Epidermal melanocyte (primary cell): ENCODE measurements at regions not wholly inside any gene's neighbourhood (a gene's known extent, or its start where the extent isn't known, plus 50 kb on each side); places are given as distances from the start of the nearest gene placed in this dataset.
"Not testable (repeated sequence)": the region's sequence is repeated elsewhere in the genome, so short reads cannot be mapped to it uniquely, and the experiment has no call there.

Experiments
- DNase-seq: peaks from one replicate; pipeline ENCODE4 v3.0.0; 2011; ENCODE audit warnings: low spot score; ENCODE audit not compliant: insufficient read length

GRCh38 chr1:219039682-219040154 is 134.0 kb upstream of the LYPLAL1 start:
- no peak for DNase-seq

- no peak for DNase-seq
These were observed 133.4 kb upstream of the LYPLAL1 start for GRCh38 chr1:219040291-219040690.

- DNase-seq: no peak
These were observed 132.5 kb upstream of the LYPLAL1 start for GRCh38 chr1:219041141-219041540.

GRCh38 chr1:219041818-219042217 is 131.9 kb upstream of the LYPLAL1 start:
- DNase-seq: no peak

GRCh38 chr1:219042769-219043168 is 130.9 kb upstream of the LYPLAL1 start:
- no peak for DNase-seq

- no peak for DNase-seq
These were observed 128.4 kb upstream of the LYPLAL1 start for GRCh38 chr1:219045246-219045645.

- no peak for DNase-seq
These were observed 124.2 kb upstream of the LYPLAL1 start for GRCh38 chr1:219049501-219049900.

- no peak for DNase-seq
These were observed 123.4 kb upstream of the LYPLAL1 start for GRCh38 chr1:219050086-219050821.

- no peak for DNase-seq
These were observed 122.9 kb upstream of the LYPLAL1 start for GRCh38 chr1:219050822-219051125.

GRCh38 chr1:219051547-219051946 is 122.1 kb upstream of the LYPLAL1 start:
- DNase-seq: no peak

- no peak for DNase-seq
These were observed 114.5 kb upstream of the LYPLAL1 start for GRCh38 chr1:219058891-219059820.

GRCh38 chr1:219060798-219061197 is 112.9 kb upstream of the LYPLAL1 start:
- DNase-seq: no peak

- no peak for DNase-seq
These were observed 111.5 kb upstream of the LYPLAL1 start for GRCh38 chr1:219062161-219062560.

- no peak for DNase-seq
These were observed 107.6 kb upstream of the LYPLAL1 start for GRCh38 chr1:219066098-219066497.

- DNase-seq: peak; percentile 61
These were observed 106.9 kb upstream of the LYPLAL1 start for GRCh38 chr1:219066631-219067349.

GRCh38 chr1:219067350-219067712 is 106.3 kb upstream of the LYPLAL1 start:
- DNase-seq: no peak

- DNase-seq: not testable (repeated sequence)
These were observed 103.3 kb upstream of the LYPLAL1 start for GRCh38 chr1:219070395-219070794.

GRCh38 chr1:219071209-219071608 is 102.5 kb upstream of the LYPLAL1 start:
- no peak for DNase-seq

GRCh38 chr1:219072329-219072728 is 101.3 kb upstream of the LYPLAL1 start:
- DNase-seq: no peak

- no peak for DNase-seq
These were observed 99.5 kb upstream of the LYPLAL1 start for GRCh38 chr1:219074084-219074728.

- DNase-seq: no peak
These were observed 98.4 kb upstream of the LYPLAL1 start for GRCh38 chr1:219075121-219075879.
